HG03432 (cell line): ENCODE measurements at regions not wholly inside any gene's neighbourhood (a gene's known extent, or its start where the extent isn't known, plus 50 kb on each side); places are given as distances from the start of the nearest gene placed in this dataset.

Source experiments
- ATAC-seq: cut with Tn5 transposase; IDR thresholded peaks from one replicate; pipeline ENCODE4 v1.9.1; 2021; ENCODE audit warnings: mild to moderate bottlenecking, moderate library complexity; ENCODE audit not compliant: unreplicated experiment

- ATAC-seq: no peak
These were observed 143.9 kb upstream of the KLF14 start for GRCh38 chr7:130877991-130878305.

- ATAC-seq: no peak
These were observed 144.8 kb upstream of the KLF14 start for GRCh38 chr7:130878785-130879184.

- no peak for ATAC-seq
These were observed 145.2 kb upstream of the KLF14 start for GRCh38 chr7:130879191-130879590.

GRCh38 chr7:130880668-130881067 is 146.7 kb upstream of the KLF14 start:
- no peak for ATAC-seq

- ATAC-seq: no peak
These were observed 147.2 kb upstream of the KLF14 start for GRCh38 chr7:130881091-130881798.

GRCh38 chr7:130881799-130882141 is 147.8 kb upstream of the KLF14 start:
- no peak for ATAC-seq

GRCh38 chr7:130882396-130882795 is 148.4 kb upstream of the KLF14 start:
- no peak for ATAC-seq

- ATAC-seq: no peak
These were observed 149.9 kb upstream of the KLF14 start for GRCh38 chr7:130883928-130884327.

- no peak for ATAC-seq
These were observed 150.7 kb upstream of the KLF14 start for GRCh38 chr7:130884437-130885417.

GRCh38 chr7:130886438-130887135 is 152.6 kb upstream of the KLF14 start:
- no peak for ATAC-seq

- no peak for ATAC-seq
These were observed 153.4 kb upstream of the KLF14 start for GRCh38 chr7:130887182-130887956.

- ATAC-seq: no peak
These were observed 154.0 kb upstream of the KLF14 start for GRCh38 chr7:130887957-130888371.

GRCh38 chr7:130888468-130888867 is 154.5 kb upstream of the KLF14 start:
- ATAC-seq: no peak

GRCh38 chr7:130890176-130891020 is 156.4 kb upstream of the KLF14 start:
- ATAC-seq: no peak

- ATAC-seq: no peak
These were observed 157.5 kb upstream of the KLF14 start for GRCh38 chr7:130891254-130892094.

GRCh38 chr7:130893441-130893894 is 159.5 kb upstream of the KLF14 start:
- no peak for ATAC-seq

GRCh38 chr7:130894146-130894908 is 160.3 kb upstream of the KLF14 start:
- no peak for ATAC-seq
